ENCODE measurements at regions not wholly inside any gene's neighbourhood (a gene's known extent, or its start where the extent isn't known, plus 50 kb on each side); places are given as distances from the start of the nearest gene placed in this dataset.
"Not testable (repeated sequence)": the region's sequence is repeated elsewhere in the genome, so short reads cannot be mapped to it uniquely, and the experiment has no call there.

DNA sequence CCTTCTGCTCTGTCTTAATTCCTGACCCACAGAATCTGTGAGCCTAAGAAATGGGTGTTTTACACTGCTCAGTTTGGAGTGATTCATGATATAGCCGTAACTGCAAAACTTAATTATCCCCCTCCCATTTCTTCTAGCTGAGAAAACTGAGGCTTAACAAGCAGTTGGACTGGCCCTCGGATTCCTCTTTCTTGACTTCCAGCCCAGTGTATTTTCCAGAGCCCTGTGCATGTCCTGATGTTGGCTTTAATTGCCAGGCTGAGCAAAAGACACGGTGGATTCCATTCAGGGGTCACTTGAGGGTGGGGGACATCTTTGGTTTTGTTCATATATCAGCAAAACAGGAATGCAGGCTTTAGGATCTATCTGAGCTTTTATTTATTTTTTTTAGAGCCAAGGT, 489.8 kb downstream of the TYW1 start:
- Histone ChIP-seq H3K27ac (ENCODE audit: low read depth, low read length) (no peak overlapping the region), H3K36me3 (ENCODE audit: control insufficient read depth in 5 of 5, insufficient read depth in 5 of 5, low read length in 5 of 5) (no peaks in the 10 kb centered on the region), H3K4me1 (ENCODE audit: control insufficient read depth in 5 of 5, insufficient read depth in 5 of 5, low read length in 5 of 5) (peaks cover 0 to 8% (median 5%) of the 10 kb centered on the region in 5 donors), H3K9me3 (ENCODE audit: control insufficient read depth in 5 of 5, low read length in 5 of 5) (peaks cover 0 to 2% (median 0%) of the 10 kb centered on the region in 5 donors), H3K27me3 (ENCODE audit: control insufficient read depth in 5 of 5, insufficient read depth in 4 of 5, low read length in 5 of 5) (peaks cover 0 to 4% (median 0%) of the 10 kb centered on the region in 5 donors), H3K9ac (ENCODE audit: low read length in 5 of 5) (no peak overlapping the region), H3K4me3 (ENCODE audit: low read depth in 1 of 5, low read length in 5 of 5) (no peak overlapping the region)

DNA sequence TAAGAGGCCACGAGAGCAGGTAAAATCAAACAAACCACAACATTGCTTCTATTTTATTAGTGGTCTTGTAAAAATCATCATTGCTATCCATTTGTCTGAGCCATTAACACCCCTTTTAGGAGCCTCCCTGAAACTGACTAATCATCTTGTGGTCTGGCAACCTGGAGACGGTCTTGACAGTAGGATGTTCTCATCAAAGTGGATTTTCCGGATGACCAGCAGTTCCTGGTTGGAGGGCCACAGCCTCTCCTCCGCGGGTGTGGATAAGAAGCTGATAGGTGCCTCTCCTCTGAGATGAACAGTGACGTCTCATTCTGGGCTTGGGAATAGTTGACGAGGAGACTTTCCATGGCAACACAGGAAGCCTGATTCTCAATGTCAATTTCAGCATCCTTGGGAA, 490.7 kb downstream of the TYW1 start:
- Histone ChIP-seq H3K9me3 (ENCODE audit: control insufficient read depth in 5 of 5, low read length in 5 of 5) (peaks cover 0 to 7% (median 4%) of the 10 kb centered on the region in 5 donors), H3K27me3 (ENCODE audit: control insufficient read depth in 5 of 5, insufficient read depth in 4 of 5, low read length in 5 of 5) (peaks cover 0 to 4% (median 0%) of the 10 kb centered on the region in 5 donors), H3K9ac (ENCODE audit: low read length in 5 of 5) (no peak overlapping the region), H3K36me3 (ENCODE audit: control insufficient read depth in 5 of 5, insufficient read depth in 5 of 5, low read length in 5 of 5) (no peaks in the 10 kb centered on the region), H3K4me1 (ENCODE audit: control insufficient read depth in 5 of 5, insufficient read depth in 5 of 5, low read length in 5 of 5) (peaks cover 0 to 8% (median 5%) of the 10 kb centered on the region in 5 donors), H3K4me3 (ENCODE audit: low read depth in 1 of 5, low read length in 5 of 5) (no peak overlapping the region), H3K27ac (ENCODE audit: low read depth, low read length) (no peak overlapping the region)

DNA sequence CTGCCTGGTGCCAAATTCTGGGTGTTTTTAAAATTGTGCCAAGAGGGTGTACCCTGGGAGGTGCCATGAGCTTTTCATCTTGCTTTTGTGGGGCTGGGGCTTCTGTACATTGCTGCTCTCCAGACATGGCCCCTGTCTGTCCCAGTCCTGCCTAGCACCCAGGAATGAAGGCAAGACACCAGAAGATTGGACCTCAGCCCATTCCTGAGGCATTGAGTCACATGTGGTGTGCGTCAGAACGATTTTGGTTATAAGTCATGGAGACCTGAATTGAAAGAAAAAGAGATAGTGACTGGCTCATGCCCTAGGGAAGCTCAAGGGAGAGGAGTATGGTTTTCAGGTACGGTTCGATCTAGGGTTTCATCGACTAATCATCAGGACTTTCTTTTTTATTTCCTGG, 493.2 kb downstream of the TYW1 start:
- H3K27ac ChIP-seq (ENCODE audit: low read depth, low read length), result no peak overlapping the region
- H3K9me3 ChIP-seq (ENCODE audit: control insufficient read depth in 5 of 5, low read length in 5 of 5), result peaks cover 0 to 7% (median 4%) of the 10 kb centered on the region in 5 donors
- peaks cover 0 to 3% (median 0%) of the 10 kb centered on the region in 5 donors for H3K27me3 ChIP-seq (ENCODE audit: control insufficient read depth in 5 of 5, insufficient read depth in 4 of 5, low read length in 5 of 5)
- no peak overlapping the region for H3K9ac ChIP-seq (ENCODE audit: low read length in 5 of 5)
- no peaks in the 10 kb centered on the region for H3K4me1 ChIP-seq (ENCODE audit: control insufficient read depth in 5 of 5, insufficient read depth in 5 of 5, low read length in 5 of 5)
- H3K4me3 ChIP-seq (ENCODE audit: low read depth in 1 of 5, low read length in 5 of 5), result no peak overlapping the region
- H3K36me3 ChIP-seq (ENCODE audit: control insufficient read depth in 5 of 5, insufficient read depth in 5 of 5, low read length in 5 of 5), result no peaks in the 10 kb centered on the region

DNA sequence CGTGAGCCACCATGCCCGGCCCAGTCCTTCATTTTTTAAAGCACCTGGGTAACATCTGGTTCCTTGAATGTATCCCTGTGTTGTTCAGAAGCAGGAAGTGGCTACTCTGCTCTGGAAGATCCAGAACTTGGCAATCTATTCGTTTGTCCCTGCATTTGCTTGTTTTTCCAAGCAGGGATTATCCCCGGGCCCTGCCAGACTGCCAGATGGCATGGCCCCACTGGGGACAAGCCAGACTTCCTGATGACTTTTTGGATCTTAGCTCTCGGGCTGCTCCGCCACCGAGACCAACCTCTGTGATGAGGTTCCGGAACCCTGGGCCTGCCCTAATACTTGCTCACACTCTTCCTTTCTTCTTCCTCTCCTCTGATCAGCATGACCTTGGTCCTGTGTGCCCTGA, 496.7 kb downstream of the TYW1 start:
- H3K4me3 ChIP-seq (ENCODE audit: low read depth in 1 of 5, low read length in 5 of 5), result no peak overlapping the region
- peaks cover 0 to 3% (median 0%) of the 10 kb centered on the region in 5 donors for H3K27me3 ChIP-seq (ENCODE audit: control insufficient read depth in 5 of 5, insufficient read depth in 4 of 5, low read length in 5 of 5)
- H3K27ac ChIP-seq (ENCODE audit: low read depth, low read length), result no peak overlapping the region
- H3K36me3 ChIP-seq (ENCODE audit: control insufficient read depth in 5 of 5, insufficient read depth in 5 of 5, low read length in 5 of 5), result no peaks in the 10 kb centered on the region
- peaks cover 0 to 7% (median 6%) of the 10 kb centered on the region in 5 donors for H3K9me3 ChIP-seq (ENCODE audit: control insufficient read depth in 5 of 5, low read length in 5 of 5)
- H3K4me1 ChIP-seq (ENCODE audit: control insufficient read depth in 5 of 5, insufficient read depth in 5 of 5, low read length in 5 of 5), result no peaks in the 10 kb centered on the region
- H3K9ac ChIP-seq (ENCODE audit: low read length in 5 of 5), result no peak overlapping the region

DNA sequence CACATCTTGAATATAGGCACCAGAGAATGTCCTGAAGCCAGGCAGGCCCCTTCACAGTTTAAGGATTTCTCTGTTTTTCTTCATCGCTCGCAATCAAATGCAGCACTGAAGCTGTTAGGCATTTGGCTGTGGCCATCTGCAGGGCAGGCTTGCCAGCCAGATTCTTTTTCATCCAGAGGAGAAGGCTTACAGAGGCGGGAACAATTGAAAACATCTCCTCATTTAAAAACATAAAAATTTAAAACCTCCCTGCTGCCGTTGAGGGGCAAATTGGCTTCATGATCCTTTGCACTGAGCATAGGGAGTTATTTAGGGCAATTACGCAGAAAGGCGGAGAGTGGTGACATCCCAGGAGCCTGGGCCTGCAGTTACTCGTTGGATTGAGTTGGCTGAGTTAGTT, 500.0 kb downstream of the TYW1 start:
- Histone ChIP-seq H3K27me3 (ENCODE audit: control insufficient read depth in 5 of 5, insufficient read depth in 4 of 5, low read length in 5 of 5) (peaks cover 0 to 3% (median 0%) of the 10 kb centered on the region in 5 donors), H3K9me3 (ENCODE audit: control insufficient read depth in 5 of 5, low read length in 5 of 5) (peaks cover 0 to 10% (median 3%) of the 10 kb centered on the region in 5 donors), H3K36me3 (ENCODE audit: control insufficient read depth in 5 of 5, insufficient read depth in 5 of 5, low read length in 5 of 5) (no peaks in the 10 kb centered on the region), H3K27ac (ENCODE audit: low read depth, low read length) (no peak overlapping the region), H3K4me3 (ENCODE audit: low read depth in 1 of 5, low read length in 5 of 5) (no peak overlapping the region), H3K4me1 (ENCODE audit: control insufficient read depth in 5 of 5, insufficient read depth in 5 of 5, low read length in 5 of 5) (no peaks in the 10 kb centered on the region), H3K9ac (ENCODE audit: low read length in 5 of 5) (no peak overlapping the region)

DNA sequence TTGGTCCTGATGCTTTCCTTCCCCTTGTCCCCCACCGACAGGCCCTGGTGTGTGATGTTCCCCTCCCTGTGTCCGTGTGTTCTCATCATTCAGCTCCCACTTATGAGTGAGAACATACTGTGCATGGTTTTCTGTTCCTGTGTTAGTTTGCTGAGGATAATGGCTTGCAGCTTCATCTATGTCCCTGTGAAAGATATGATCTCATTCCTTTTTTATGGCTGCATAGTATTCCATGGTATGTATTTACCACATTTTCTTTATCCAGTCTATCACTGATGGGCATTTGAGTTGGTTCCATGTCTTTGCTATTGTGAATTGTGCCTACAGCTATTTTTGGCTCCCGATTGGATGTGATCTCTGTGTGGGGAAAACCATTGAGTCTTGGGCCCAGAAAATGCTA, 501.3 kb downstream of the TYW1 start:
- not testable (repeated sequence) for H3K4me3 ChIP-seq (ENCODE audit: low read depth in 1 of 5, low read length in 5 of 5); H3K9ac ChIP-seq (ENCODE audit: low read length in 5 of 5); H3K36me3 ChIP-seq (ENCODE audit: control insufficient read depth in 5 of 5, insufficient read depth in 5 of 5, low read length in 5 of 5); H3K27ac ChIP-seq (ENCODE audit: low read depth, low read length); H3K4me1 ChIP-seq (ENCODE audit: control insufficient read depth in 5 of 5, insufficient read depth in 5 of 5, low read length in 5 of 5); H3K27me3 ChIP-seq (ENCODE audit: control insufficient read depth in 5 of 5, insufficient read depth in 4 of 5, low read length in 5 of 5); H3K9me3 ChIP-seq (ENCODE audit: control insufficient read depth in 5 of 5, low read length in 5 of 5)

DNA sequence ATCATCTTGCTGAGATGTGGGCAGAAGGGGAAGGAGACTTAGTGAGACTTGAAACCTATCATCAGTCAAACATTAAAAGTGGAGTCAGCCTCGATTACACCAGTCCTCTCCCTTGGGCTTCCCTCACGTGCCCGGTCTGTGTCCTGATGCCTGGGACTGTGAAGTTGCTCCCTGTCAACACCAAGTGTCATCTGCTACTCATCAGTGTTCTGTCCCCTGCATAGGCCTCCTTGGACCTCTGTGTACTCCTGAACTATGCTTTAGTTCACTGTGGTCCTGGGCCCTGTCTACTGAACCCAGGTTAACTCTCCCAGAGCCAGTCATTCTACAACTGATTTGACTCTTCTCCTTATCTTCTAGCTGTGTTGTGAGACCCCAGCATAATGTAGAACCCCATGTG, 506.3 kb downstream of the TYW1 start:
- H3K4me3 ChIP-seq (ENCODE audit: low read depth in 1 of 5, low read length in 5 of 5), result no peak overlapping the region
- H3K27ac ChIP-seq (ENCODE audit: low read depth, low read length), result no peak overlapping the region
- no peaks in the 10 kb centered on the region for H3K36me3 ChIP-seq (ENCODE audit: control insufficient read depth in 5 of 5, insufficient read depth in 5 of 5, low read length in 5 of 5)
- H3K4me1 ChIP-seq (ENCODE audit: control insufficient read depth in 5 of 5, insufficient read depth in 5 of 5, low read length in 5 of 5), result no peaks in the 10 kb centered on the region
- H3K9me3 ChIP-seq (ENCODE audit: control insufficient read depth in 5 of 5, low read length in 5 of 5), result peaks cover 0 to 14% (median 0%) of the 10 kb centered on the region in 5 donors
- H3K9ac ChIP-seq (ENCODE audit: low read length in 5 of 5), result no peak overlapping the region
- H3K27me3 ChIP-seq (ENCODE audit: control insufficient read depth in 5 of 5, insufficient read depth in 4 of 5, low read length in 5 of 5), result peaks cover 0 to 3% (median 0%) of the 10 kb centered on the region in 5 donors

DNA sequence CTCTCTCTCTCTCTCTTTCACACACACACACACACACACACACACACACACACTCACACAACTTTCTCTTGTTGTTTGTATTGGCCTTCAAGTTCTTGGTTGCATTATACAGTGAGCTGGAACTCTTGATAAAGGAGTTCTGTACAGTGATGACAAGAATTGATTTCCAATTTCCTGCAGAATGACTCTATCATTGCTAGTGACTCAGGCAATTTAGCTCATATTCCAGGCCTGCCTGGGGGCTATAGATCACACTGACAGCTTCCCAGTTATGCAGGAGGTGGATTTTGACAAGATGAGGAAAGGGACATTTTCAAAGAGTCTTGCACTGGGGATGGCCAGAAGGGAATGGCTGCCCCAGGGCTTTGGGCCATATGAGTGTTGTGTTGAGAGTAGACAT, 508.8 kb downstream of the TYW1 start:
- Histone ChIP-seq H3K4me1 (ENCODE audit: control insufficient read depth in 5 of 5, insufficient read depth in 5 of 5, low read length in 5 of 5) (no peaks in the 10 kb centered on the region), H3K27me3 (ENCODE audit: control insufficient read depth in 5 of 5, insufficient read depth in 4 of 5, low read length in 5 of 5) (peaks cover 0 to 3% (median 0%) of the 10 kb centered on the region in 5 donors), H3K9me3 (ENCODE audit: control insufficient read depth in 5 of 5, low read length in 5 of 5) (peaks cover 0 to 11% (median 0%) of the 10 kb centered on the region in 5 donors), H3K27ac (ENCODE audit: low read depth, low read length) (no peak overlapping the region), H3K36me3 (ENCODE audit: control insufficient read depth in 5 of 5, insufficient read depth in 5 of 5, low read length in 5 of 5) (no peaks in the 10 kb centered on the region), H3K4me3 (ENCODE audit: low read depth in 1 of 5, low read length in 5 of 5) (no peak overlapping the region), H3K9ac (ENCODE audit: low read length in 5 of 5) (no peak overlapping the region)

DNA sequence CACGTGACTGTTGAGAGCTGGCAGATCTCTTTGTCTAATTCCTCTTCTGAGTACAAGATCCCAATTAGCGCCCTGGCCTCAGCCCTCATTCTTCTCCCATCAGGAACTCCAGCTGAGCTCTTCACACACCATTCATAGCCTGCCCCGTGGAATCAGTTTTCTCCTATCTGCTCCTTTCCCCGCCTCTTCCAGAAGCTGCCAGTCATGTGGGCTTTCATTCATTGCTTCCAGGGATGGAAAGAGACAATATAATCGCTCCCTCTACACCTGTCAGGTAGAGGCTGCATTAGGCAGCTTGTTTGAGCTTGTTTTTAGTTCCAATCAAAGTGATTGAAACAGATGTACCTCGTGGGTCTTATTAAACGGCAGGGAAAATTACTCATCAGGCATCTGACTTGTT, 515.8 kb downstream of the TYW1 start:
- Histone ChIP-seq H3K9me3 (ENCODE audit: control insufficient read depth in 5 of 5, low read length in 5 of 5) (peaks cover 0 to under 1% (median 0%) of the 10 kb centered on the region in 5 donors), H3K9ac (ENCODE audit: low read length in 5 of 5) (no peak overlapping the region), H3K4me3 (ENCODE audit: low read depth in 1 of 5, low read length in 5 of 5) (no peak overlapping the region), H3K27me3 (ENCODE audit: control insufficient read depth in 5 of 5, insufficient read depth in 4 of 5, low read length in 5 of 5) (peaks cover 0 to 2% (median 0%) of the 10 kb centered on the region in 5 donors), H3K4me1 (ENCODE audit: control insufficient read depth in 5 of 5, insufficient read depth in 5 of 5, low read length in 5 of 5) (peaks cover 0 to 1% (median 0%) of the 10 kb centered on the region in 5 donors), H3K36me3 (ENCODE audit: control insufficient read depth in 5 of 5, insufficient read depth in 5 of 5, low read length in 5 of 5) (no peaks in the 10 kb centered on the region), H3K27ac (ENCODE audit: low read depth, low read length) (no peak overlapping the region)

DNA sequence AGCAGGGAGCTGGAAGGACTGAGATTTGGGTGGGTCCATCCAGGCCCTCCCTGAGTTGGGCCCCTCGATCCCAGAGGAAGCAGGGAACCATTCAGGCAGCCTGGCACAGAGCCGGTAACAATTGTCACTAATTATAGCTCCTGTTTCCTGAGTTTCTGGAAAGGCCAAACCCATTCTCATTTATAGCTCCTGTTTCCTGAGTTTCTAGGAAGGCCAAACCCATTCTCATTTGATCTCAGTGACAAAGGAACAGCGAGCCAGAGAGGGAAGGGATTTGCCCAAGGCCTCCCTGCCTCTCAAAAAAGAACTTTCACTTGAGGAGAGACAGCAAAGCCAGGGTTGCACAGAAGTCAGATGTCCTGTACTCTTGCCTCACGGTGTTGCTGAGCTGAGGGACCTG, 521.9 kb downstream of the TYW1 start:
- H3K27me3 ChIP-seq (ENCODE audit: control insufficient read depth in 5 of 5, insufficient read depth in 4 of 5, low read length in 5 of 5), result no peaks in the 10 kb centered on the region
- no peak overlapping the region for H3K9ac ChIP-seq (ENCODE audit: low read length in 5 of 5)
- no peak overlapping the region for H3K27ac ChIP-seq (ENCODE audit: low read depth, low read length)
- peaks cover 0 to 19% (median 3%) of the 10 kb centered on the region in 5 donors for H3K4me1 ChIP-seq (ENCODE audit: control insufficient read depth in 5 of 5, insufficient read depth in 5 of 5, low read length in 5 of 5)
- no peaks in the 10 kb centered on the region for H3K9me3 ChIP-seq (ENCODE audit: control insufficient read depth in 5 of 5, low read length in 5 of 5)
- no peak overlapping the region for H3K4me3 ChIP-seq (ENCODE audit: low read depth in 1 of 5, low read length in 5 of 5)
- no peaks in the 10 kb centered on the region for H3K36me3 ChIP-seq (ENCODE audit: control insufficient read depth in 5 of 5, insufficient read depth in 5 of 5, low read length in 5 of 5)

DNA sequence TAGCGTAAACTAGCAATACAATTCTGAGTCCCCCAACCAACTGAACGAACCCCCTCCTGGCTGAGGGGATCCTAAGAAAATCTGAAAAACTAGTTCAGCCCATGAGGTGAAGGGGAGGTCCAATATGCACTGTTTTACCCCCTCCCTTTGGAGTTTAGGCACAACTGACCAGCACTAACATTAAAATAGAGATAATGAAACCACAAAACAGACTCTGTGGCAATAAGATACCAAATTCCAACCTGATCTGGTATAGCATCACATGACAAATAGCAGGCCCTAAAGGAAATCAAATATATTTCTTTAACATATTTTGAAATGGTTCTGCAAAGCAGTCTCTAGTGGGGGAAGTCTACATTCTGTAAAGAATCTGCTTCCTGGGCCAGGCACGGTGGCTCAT, 522.5 kb downstream of the TYW1 start:
- Histone ChIP-seq H3K4me1 (ENCODE audit: control insufficient read depth in 5 of 5, insufficient read depth in 5 of 5, low read length in 5 of 5) (peaks cover 0 to 19% (median 3%) of the 10 kb centered on the region in 5 donors), H3K4me3 (ENCODE audit: low read depth in 1 of 5, low read length in 5 of 5) (no peak overlapping the region), H3K36me3 (ENCODE audit: control insufficient read depth in 5 of 5, insufficient read depth in 5 of 5, low read length in 5 of 5) (no peaks in the 10 kb centered on the region), H3K9me3 (ENCODE audit: control insufficient read depth in 5 of 5, low read length in 5 of 5) (no peaks in the 10 kb centered on the region), H3K9ac (ENCODE audit: low read length in 5 of 5) (no peak overlapping the region), H3K27me3 (ENCODE audit: control insufficient read depth in 5 of 5, insufficient read depth in 4 of 5, low read length in 5 of 5) (no peaks in the 10 kb centered on the region), H3K27ac (ENCODE audit: low read depth, low read length) (no peak overlapping the region)
